Loucy (cell line): ENCODE measurements at regions not wholly inside any gene's neighbourhood (a gene's known extent, or its start where the extent isn't known, plus 50 kb on each side); places are given as distances from the start of the nearest gene placed in this dataset.

Experiments used
- H2AFZ ChIP-seq: fragments of 200-600 bp; sonication (generic); 2 replicates; pipeline ENCODE4 v1.6.0; 2016; ENCODE audit warnings: antibody characterized with exemption, mild to moderate bottlenecking, low read length, moderate library complexity
- H3F3A ChIP-seq: fragments of 200-600 bp; 2 replicates; pipeline ENCODE4 v1.6.0; 2016; ENCODE audit warnings: antibody characterized with exemption, low read depth, mild to moderate bottlenecking
- H3K27me3 ChIP-seq: fragments of 200-600 bp; sonication (generic); 2 replicates; pipeline ENCODE4 v1.6.1; 2014; ENCODE audit warnings: low read length, mild to moderate bottlenecking; ENCODE audit not compliant: insufficient read depth, poor library complexity, severe bottlenecking
- H3K36me3 ChIP-seq: fragments of 200-600 bp; sonication (generic); 2 replicates; pipeline ENCODE4 v1.6.1; 2016; ENCODE audit warnings: low read length; ENCODE audit not compliant: insufficient read depth
- H3K4me1 ChIP-seq: fragments of 200-600 bp; sonication (generic); 2 replicates; pipeline ENCODE4 v1.5.1; 2014; ENCODE audit warnings: low read length, mild to moderate bottlenecking; ENCODE audit not compliant: insufficient read depth, poor library complexity, severe bottlenecking
- H3K4me2 ChIP-seq: fragments of 200-600 bp; sonication (generic); 2 replicates; pipeline ENCODE4 v1.6.0; 2014; ENCODE audit warnings: antibody characterized with exemption, low read length, low read depth, mild to moderate bottlenecking; ENCODE audit not compliant: poor library complexity, severe bottlenecking
- H3K4me3 ChIP-seq: fragments of 200-600 bp; sonication (generic); 2 replicates; pipeline ENCODE4 v1.5.1; 2014; ENCODE audit warnings: low read length, mild to moderate bottlenecking, mixed read lengths; ENCODE audit not compliant: poor library complexity, severe bottlenecking
- H3K79me2 ChIP-seq: fragments of 200-600 bp; sonication (generic); 2 replicates; pipeline ENCODE4 v1.6.1; 2014; ENCODE audit warnings: low read length; ENCODE audit not compliant: insufficient read depth
- H3K9ac ChIP-seq: fragments of 200-600 bp; sonication (generic); 2 replicates; pipeline ENCODE4 v1.6.0; 2014; ENCODE audit warnings: mild to moderate bottlenecking, low read depth, low read length, moderate library complexity; ENCODE audit not compliant: poor library complexity, severe bottlenecking
- H3K9me2 ChIP-seq: fragments of 200-600 bp; sonication (generic); replicated peaks from 2 replicates; pipeline ENCODE4 v1.6.1; 2016; ENCODE audit warnings: low read depth, low read length, mixed read lengths
- H3K9me3 ChIP-seq: fragments of 200-600 bp; sonication (generic); 2 replicates; pipeline ENCODE4 v1.6.1; 2014; ENCODE audit warnings: mild to moderate bottlenecking, antibody characterized with exemption, low read length, low read depth; ENCODE audit not compliant: insufficient read depth
- H4K20me1 ChIP-seq: fragments of 200-600 bp; sonication (generic); 2 replicates; pipeline ENCODE4 v1.6.0; 2014; ENCODE audit warnings: antibody characterized with exemption, low read length, mild to moderate bottlenecking; ENCODE audit not compliant: insufficient read depth, poor library complexity, severe bottlenecking
- CTCF ChIP-seq: fragments of 200-600 bp; sonication (generic); conservative IDR thresholded peaks from 2 replicates; pipeline ENCODE4 v1.5.1; 2014; ENCODE audit warnings: mild to moderate bottlenecking, antibody characterized with exemption, low read length
- EZH2phosphoT487 ChIP-seq: fragments of 200-600 bp; IDR thresholded peaks from 2 replicates; pipeline ENCODE4 v1.6.1; 2018; ENCODE audit warnings: antibody characterized with exemption, mild to moderate bottlenecking, moderate library complexity, borderline replicate concordance

- Histone ChIP-seq H3K4me2 (no peak overlapping the region), H4K20me1 (no peaks in the 10 kb centered on the region), H3K4me3 (no peak overlapping the region), H2AFZ (no peak overlapping the region), H3K9me2 (no peaks in the 10 kb centered on the region), H3K9ac (no peak overlapping the region), H3K4me1 (no peaks in the 10 kb centered on the region), H3K9me3 (no peaks in the 10 kb centered on the region), H3K27me3 (no peaks in the 10 kb centered on the region), H3F3A (no peaks in the 10 kb centered on the region), H3K36me3 (no peaks in the 10 kb centered on the region), H3K79me2 (no peaks in the 10 kb centered on the region)
- TF ChIP-seq CTCF (no peak), EZH2phosphoT487 (no peak)
These were observed 162.0 kb downstream of the COL6A3 start for GRCh38 chr2:237251986-237252385.

DNA sequence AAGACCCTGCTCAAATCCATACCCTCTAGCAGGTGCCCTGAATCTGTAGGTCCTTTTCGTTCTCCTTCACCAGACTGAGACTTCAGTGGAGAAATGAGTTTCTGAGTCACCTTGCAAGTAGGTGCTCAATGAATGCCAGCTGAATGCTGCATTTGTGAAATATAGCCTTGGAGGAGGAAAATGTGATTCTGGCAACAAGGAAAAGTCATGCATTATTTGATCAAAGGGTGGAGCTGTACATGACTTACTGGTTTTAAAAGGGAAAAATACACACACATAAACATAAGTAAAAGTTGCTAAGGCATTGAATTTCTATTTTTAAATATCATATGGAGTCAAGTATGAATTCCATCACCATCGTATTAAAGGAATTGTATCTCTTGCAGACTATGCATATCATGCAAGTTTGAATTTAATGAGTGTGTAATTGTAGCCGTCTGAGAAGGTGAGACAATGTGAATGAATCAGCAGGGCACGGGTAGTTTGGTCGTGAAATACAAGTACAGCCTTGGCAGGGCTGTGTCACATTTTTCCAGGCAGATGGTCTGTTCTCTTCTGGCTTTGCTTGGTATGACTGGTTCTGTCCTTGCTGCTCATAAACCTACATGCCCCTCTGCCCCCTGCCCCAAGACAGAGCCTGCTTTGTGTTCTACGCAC lies 160.8 kb downstream of the COL6A3 start:
- H3K4me2 ChIP-seq, result no peak overlapping the region
- TF ChIP-seq CTCF (no peak), EZH2phosphoT487 (no peak)
- no peaks in the 10 kb centered on the region for H3K9me2 ChIP-seq
- peaks cover 5% of the 10 kb centered on the region for H3K4me1 ChIP-seq
- no peaks in the 10 kb centered on the region for H3K9me3 ChIP-seq
- H3K79me2 ChIP-seq, result no peaks in the 10 kb centered on the region
- H3K36me3 ChIP-seq, result no peaks in the 10 kb centered on the region
- no peak overlapping the region for H2AFZ ChIP-seq
- H3K9ac ChIP-seq, result no peak overlapping the region
- no peaks in the 10 kb centered on the region for H4K20me1 ChIP-seq
- H3K27me3 ChIP-seq, result no peaks in the 10 kb centered on the region
- no peak overlapping the region for H3K4me3 ChIP-seq
- H3F3A ChIP-seq, result no peaks in the 10 kb centered on the region

DNA sequence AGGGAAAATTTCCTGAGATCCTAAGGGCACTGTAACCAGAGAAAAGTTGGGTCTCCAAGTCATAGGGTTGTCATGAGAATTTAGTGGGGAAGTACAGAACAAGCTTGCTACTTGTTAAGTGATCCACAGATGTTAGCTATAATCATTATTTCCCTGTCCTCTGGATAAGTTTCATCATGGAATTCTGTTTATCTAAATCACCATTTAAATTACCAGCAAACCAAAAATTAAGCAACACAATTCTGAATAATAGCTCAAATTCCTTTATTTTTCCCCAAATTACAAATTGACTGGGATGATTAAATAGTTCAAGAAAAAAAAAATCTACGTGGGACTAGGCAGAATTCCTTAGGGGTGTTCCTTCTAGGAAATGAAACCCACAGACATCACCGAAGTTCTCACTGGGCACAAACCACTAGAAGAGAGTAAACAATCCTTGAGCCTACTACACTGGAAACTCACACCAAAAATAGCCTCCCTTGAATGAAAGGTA lies 159.5 kb downstream of the COL6A3 start:
- H3K4me1 ChIP-seq, result peaks cover 7% of the 10 kb centered on the region
- no peak overlapping the region for H3K4me3 ChIP-seq
- H3K36me3 ChIP-seq, result no peaks in the 10 kb centered on the region
- TF ChIP-seq EZH2phosphoT487 (no peak), CTCF (no peak)
- H3K27me3 ChIP-seq, result no peaks in the 10 kb centered on the region
- H3K9me3 ChIP-seq, result no peaks in the 10 kb centered on the region
- no peaks in the 10 kb centered on the region for H4K20me1 ChIP-seq
- no peaks in the 10 kb centered on the region for H3F3A ChIP-seq
- H3K9me2 ChIP-seq, result no peaks in the 10 kb centered on the region
- H3K9ac ChIP-seq, result no peak overlapping the region
- no peak overlapping the region for H2AFZ ChIP-seq
- no peaks in the 10 kb centered on the region for H3K79me2 ChIP-seq
- H3K4me2 ChIP-seq, result no peak overlapping the region
